Choroid plexus epithelial cell (primary cell): ENCODE measurements at regions not wholly inside any gene's neighbourhood (a gene's known extent, or its start where the extent isn't known, plus 50 kb on each side); places are given as distances from the start of the nearest gene placed in this dataset.
A peak's percentile ranks its signal among the peaks of the same experiment; 100 is the strongest.
"Not testable (repeated sequence)": the region's sequence is repeated elsewhere in the genome, so short reads cannot be mapped to it uniquely, and the experiment has no call there.

ENCODE experiments used
- DNase-seq: peaks from one replicate; pipeline ENCODE4 v3.0.0-alpha.2; 2010; ENCODE audit warnings: low read depth
- H3K4me3 ChIP-seq: 2 replicates; pipeline ENCODE4 v1.5.1; 2011; ENCODE audit warnings: low read depth, mild to moderate bottlenecking, control low read depth, low read length, moderate library complexity
- TF ChIP-seq, protein P1 (sequence below): conservative IDR thresholded peaks from 2 replicates; pipeline ENCODE4 v1.5.1; 2011; ENCODE audit warnings: low read depth, mild to moderate bottlenecking, control low read depth, inconsistent platforms, low read length, moderate library complexity

DNA sequence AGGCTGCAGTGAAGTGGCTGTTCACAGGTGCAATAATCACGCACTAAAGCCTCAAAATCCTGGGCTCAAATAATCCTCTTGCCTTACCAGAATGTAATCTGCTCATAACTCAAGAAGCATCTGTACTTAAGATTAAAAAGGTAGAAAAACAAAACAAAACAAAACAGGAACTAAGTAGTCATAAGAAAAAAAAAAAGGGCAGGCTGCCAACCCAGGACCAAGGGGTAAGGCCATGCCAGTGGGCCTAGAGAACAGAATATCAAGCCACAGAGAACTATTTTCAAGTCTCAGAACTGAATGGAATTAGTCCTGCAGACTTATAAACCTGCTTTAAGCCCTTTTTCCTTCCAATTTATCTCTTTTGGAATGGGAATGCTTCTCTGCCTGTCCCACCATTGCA is 64.8 kb upstream of the TBC1D3K start:
- no peak for DNase-seq
- H3K4me3 ChIP-seq: no peak overlapping the region
- TF ChIP-seq, protein P1, sequence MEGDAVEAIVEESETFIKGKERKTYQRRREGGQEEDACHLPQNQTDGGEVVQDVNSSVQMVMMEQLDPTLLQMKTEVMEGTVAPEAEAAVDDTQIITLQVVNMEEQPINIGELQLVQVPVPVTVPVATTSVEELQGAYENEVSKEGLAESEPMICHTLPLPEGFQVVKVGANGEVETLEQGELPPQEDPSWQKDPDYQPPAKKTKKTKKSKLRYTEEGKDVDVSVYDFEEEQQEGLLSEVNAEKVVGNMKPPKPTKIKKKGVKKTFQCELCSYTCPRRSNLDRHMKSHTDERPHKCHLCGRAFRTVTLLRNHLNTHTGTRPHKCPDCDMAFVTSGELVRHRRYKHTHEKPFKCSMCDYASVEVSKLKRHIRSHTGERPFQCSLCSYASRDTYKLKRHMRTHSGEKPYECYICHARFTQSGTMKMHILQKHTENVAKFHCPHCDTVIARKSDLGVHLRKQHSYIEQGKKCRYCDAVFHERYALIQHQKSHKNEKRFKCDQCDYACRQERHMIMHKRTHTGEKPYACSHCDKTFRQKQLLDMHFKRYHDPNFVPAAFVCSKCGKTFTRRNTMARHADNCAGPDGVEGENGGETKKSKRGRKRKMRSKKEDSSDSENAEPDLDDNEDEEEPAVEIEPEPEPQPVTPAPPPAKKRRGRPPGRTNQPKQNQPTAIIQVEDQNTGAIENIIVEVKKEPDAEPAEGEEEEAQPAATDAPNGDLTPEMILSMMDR: no peak

DNA sequence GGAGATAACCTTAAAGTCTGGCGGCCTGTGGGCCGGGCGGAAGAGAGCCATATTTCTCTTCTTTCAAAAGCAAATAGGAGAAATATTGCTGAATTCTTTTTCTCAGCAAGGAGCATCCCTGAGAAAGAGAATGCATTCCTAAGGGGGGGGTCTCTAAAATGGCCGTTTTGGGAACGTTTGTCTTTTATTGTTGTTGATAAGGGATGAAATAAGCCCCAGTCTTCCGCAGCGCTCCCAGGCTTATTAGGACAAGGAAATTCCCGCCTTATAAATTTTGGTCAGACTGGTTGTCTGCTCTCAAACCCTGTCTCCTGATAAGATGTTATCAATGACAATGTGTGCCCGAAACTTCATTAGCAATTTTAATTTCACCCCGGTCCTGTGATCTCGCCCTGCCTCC is 65.8 kb upstream of the TBC1D3K start:
- H3K4me3 ChIP-seq, DNase-seq: not testable (repeated sequence)

DNA sequence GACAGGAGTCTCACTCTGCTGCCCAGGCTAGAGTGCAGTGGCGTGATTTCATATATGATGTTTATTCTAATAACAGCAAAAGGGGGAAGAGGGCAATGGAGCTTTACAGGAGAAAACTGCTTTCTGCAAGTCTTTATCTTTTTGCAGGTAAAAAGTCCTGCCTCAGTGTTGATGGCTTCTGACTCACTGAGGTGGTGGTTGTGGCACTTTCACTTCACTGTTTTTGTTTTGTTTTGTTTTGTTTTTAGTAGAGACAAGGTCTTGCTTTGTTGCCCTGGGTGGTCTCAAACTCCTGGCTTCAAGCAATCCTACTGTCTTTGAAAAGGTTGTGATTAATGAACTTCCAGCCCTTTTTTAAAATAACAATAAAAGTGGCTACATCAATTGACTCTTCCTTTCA is 68.0 kb upstream of the TBC1D3K start:
- DNase-seq: no peak
- TF ChIP-seq, protein P1: no peak
- H3K4me3 ChIP-seq: no peak overlapping the region

DNA sequence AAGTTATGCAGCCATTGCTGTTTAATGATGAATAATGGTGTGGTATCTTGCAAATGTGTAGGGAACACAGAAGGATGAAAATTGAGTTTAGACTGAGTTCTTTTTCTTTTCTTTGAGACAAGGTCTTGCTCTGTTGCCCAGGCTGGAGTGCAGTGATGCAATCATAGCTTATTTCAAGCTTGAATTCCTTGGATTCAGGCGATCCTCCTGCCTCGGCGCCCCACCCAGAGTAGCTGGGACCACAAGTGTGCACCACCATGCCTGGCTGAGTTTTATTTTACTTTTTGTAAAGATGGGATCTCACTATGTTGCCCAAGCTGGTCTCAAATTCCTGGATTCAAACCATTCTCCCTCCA is 74.6 kb upstream of the TBC1D3K start:
- TF ChIP-seq, protein P1: no peak
- no peak for DNase-seq
- H3K4me3 ChIP-seq: no peak overlapping the region

DNA sequence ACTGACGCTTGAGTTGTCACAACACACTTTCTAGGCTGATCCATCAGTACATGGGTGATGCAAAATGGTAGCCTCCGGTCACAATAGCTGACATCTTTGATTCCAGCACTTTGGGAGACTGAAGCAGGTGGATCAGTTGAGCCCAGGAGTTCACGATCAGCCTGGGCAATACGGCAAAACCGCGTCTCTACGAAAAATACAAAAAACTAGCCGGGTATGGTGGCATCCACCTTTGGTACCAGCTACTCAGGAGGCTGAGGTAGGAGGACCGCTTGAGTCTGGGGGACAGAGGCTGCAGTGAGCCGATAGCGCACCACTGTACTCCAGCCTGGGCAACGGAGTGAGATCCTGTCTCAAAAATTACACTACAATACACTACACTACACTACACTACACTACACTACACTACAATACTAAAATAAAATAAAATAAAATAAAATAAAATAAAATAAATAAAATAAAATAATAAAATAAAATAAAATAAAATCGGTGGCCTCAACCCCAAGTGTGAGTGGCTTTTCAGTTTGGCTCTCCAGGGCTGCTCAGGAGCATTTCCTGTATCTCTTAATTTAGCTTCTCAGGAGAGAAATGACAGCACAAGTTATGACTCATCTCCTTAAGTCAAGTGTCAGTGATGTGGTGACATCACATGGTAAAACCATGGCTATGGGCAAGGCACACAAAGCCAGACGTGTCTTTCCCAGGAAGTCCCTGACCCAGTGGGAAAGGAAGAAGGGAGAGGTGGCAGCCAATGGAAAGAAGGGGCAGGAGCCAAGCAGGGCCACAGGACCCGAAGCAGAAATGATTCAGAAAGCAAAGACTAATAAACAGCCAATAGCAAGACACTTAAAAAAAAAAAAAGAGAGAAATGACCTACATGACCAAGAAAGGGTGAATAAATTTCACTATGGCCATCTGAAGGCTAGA is 75.3 kb upstream of the TBC1D3K start:
- peak; percentile 79 for DNase-seq
- H3K4me3 ChIP-seq: no peak overlapping the region
- TF ChIP-seq, protein P1: no peak

DNA sequence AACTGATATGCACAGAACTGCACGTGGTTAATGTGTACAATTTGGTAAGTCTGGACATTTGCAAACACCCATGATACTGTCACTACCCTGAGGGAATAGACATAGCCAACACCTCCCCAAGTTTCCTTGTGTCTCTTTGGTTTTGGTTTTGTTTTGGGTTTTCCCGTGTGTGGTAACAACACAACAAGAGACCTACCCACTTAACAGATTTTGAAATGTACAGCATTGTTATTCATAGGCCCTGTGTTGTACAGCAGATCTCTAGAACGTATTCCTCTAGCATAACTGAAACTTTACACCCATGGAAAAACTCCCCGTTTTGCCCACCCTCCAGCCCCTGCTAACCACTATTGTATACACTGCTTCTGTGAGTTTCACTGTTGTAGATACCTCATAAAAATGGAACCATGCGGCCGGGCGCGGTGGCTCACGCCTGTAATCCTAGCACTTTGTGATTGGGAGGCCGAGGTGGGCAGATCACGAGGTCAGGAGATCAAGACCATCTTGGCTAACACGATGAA is 76.3 kb upstream of the TBC1D3K start:
- no peak overlapping the region for H3K4me3 ChIP-seq
- TF ChIP-seq, protein P1: no peak
- no peak for DNase-seq

DNA sequence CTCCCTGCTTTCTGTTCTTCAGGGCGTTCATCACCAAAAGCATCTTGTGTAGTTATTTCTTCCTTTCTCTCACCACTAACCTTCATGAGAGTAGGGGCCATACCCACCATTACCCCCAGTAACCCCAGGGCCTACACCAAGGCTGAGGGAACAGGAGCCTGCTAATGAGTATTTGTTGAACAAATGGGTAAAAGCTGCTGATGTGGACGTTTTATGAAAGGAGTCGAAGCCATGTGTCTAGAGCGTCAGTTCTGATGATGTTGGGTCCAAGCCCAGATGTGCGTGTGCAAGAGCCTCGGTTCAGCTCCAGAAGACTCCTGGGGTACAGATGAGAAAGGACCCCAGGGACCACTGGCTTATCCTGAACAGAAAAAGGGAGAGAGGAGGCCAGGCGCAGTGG is 77.1 kb upstream of the TBC1D3K start:
- no peak overlapping the region for H3K4me3 ChIP-seq
- TF ChIP-seq, protein P1: no peak
- no peak for DNase-seq
